ENCODE measurements at regions not wholly inside any gene's neighbourhood (a gene's known extent, or its start where the extent isn't known, plus 50 kb on each side); places are given as distances from the start of the nearest gene placed in this dataset.

DNA sequence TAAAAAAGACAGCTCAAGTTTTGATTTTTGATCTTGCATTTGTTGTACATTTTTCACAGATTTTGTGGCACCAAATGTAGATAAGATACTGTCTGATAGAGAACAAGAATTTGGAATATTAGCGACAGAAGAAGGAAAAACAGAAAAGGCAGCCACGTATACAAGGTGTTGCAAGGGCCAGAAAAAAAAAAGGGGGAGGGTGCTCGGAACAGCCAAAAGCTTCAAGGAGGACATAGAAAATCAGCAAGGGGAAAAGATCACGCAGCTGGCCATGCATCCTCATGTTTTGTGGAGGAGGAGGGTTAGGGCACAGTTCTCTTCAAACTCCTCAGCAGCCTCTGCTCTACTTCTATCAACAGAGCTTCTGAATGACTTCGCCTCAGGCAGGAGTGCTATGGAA, 80.7 kb upstream of the MROH9 start:
- no peak for TF ChIP-seq EP300 (IDR thresholded peaks at IDR 0.05)
- TF ChIP-seq, protein P1, sequence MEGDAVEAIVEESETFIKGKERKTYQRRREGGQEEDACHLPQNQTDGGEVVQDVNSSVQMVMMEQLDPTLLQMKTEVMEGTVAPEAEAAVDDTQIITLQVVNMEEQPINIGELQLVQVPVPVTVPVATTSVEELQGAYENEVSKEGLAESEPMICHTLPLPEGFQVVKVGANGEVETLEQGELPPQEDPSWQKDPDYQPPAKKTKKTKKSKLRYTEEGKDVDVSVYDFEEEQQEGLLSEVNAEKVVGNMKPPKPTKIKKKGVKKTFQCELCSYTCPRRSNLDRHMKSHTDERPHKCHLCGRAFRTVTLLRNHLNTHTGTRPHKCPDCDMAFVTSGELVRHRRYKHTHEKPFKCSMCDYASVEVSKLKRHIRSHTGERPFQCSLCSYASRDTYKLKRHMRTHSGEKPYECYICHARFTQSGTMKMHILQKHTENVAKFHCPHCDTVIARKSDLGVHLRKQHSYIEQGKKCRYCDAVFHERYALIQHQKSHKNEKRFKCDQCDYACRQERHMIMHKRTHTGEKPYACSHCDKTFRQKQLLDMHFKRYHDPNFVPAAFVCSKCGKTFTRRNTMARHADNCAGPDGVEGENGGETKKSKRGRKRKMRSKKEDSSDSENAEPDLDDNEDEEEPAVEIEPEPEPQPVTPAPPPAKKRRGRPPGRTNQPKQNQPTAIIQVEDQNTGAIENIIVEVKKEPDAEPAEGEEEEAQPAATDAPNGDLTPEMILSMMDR (IDR thresholded peaks at IDR 0.05): no peak
